Choroid plexus epithelial cell (primary cell): ENCODE measurements at regions not wholly inside any gene's neighbourhood (a gene's known extent, or its start where the extent isn't known, plus 50 kb on each side); places are given as distances from the start of the nearest gene placed in this dataset.

Experiments
- DNase-seq: peaks from one replicate; pipeline ENCODE4 v3.0.0-alpha.2; 2010; ENCODE audit warnings: low read depth
- H3K4me3 ChIP-seq: 2 replicates; pipeline ENCODE4 v1.5.1; 2011; ENCODE audit warnings: low read depth, mild to moderate bottlenecking, control low read depth, low read length, moderate library complexity
- TF ChIP-seq, protein P1 (sequence below): conservative IDR thresholded peaks from 2 replicates; pipeline ENCODE4 v1.5.1; 2011; ENCODE audit warnings: low read depth, mild to moderate bottlenecking, control low read depth, inconsistent platforms, low read length, moderate library complexity

DNA sequence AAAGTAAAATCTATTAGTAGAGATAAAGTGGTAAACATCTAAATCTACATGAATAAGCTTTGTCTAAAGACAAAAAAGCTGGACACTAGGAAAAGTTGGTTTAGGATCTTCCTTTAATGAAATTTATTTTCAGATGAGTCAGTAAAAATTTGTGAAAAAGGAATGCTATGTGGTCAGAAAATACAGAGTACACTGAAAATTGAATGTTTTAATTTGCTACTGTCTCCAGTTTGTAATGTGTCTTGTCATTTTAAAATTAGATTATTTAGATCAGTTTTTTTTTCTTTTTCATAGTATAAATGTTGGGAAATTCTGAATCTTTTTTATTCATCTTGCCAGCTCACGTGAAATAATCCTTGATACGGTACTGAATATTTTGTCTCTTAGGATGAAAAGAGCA, 56.9 kb downstream of the SLITRK6 start:
- no peak overlapping the region for H3K4me3 ChIP-seq
- TF ChIP-seq, protein P1, sequence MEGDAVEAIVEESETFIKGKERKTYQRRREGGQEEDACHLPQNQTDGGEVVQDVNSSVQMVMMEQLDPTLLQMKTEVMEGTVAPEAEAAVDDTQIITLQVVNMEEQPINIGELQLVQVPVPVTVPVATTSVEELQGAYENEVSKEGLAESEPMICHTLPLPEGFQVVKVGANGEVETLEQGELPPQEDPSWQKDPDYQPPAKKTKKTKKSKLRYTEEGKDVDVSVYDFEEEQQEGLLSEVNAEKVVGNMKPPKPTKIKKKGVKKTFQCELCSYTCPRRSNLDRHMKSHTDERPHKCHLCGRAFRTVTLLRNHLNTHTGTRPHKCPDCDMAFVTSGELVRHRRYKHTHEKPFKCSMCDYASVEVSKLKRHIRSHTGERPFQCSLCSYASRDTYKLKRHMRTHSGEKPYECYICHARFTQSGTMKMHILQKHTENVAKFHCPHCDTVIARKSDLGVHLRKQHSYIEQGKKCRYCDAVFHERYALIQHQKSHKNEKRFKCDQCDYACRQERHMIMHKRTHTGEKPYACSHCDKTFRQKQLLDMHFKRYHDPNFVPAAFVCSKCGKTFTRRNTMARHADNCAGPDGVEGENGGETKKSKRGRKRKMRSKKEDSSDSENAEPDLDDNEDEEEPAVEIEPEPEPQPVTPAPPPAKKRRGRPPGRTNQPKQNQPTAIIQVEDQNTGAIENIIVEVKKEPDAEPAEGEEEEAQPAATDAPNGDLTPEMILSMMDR: no peak
- no peak for DNase-seq

DNA sequence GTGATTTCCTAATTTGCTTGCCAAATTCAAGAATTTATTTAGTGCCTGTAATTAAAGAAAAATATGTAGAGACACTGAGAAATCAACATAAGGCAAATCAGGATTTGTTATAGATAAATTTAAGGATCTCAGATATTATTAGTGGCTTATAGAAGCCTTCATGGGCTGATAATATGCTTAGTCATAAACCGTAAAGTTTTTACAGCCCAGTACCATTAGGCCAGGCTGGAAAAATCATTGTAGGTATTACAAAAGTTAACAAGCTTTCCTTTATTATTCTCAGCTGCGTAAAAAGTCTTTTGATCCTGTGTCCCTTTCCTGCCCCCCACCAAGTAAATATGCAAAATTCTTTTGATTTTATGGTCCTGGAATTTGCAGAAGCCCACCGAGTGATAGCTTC, 58.2 kb downstream of the SLITRK6 start:
- H3K4me3 ChIP-seq: no peak overlapping the region
- TF ChIP-seq, protein P1: no peak
- DNase-seq: no peak

DNA sequence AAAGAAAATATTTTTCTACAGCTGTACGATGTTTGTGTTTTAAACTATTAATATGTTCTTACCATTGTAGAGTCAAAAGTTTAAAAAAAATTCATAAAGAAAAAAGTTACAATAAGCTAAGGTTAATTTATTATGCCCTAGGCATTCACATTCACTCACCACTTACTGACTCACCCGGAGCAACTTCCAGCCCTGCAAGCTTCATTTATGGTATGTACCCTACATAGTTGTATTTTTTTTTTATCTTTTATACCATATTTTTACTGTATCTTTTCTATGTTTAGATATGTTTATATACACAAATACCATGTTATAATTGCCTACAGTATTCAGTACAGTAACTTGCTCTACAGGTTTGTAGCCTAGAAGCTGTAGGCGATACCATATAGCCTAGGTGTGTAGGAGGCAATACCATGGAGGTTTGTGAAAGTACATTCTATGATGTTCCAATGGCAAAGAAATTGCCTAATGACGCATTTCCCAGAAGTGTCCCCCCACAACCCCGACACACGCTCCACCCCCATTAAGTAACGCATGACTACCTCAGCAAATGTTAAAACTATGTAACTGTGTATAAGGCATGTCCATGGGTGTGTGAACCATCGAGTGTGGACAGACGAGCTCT, 60.4 kb downstream of the SLITRK6 start:
- TF ChIP-seq, protein P1: no peak
- no peak for DNase-seq
- H3K4me3 ChIP-seq: no peak overlapping the region

DNA sequence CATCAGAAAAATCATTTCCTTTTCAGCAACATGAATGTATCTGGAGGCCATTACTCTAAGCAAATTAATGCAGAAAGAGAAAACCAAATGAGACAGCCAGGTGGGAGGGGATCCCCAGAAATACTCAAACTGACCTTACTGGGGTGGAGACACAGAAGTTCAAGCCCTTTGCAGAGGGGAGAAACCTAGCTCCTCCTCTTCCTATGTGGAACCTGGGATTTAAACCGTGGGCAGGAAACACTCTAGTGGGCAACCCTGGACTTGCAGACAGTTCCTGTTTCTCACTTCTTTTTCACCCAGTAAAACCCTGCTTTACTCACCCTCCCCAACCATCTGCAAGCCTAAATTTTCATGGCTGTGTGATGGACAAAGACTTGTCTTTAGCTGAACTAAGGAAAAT, 61.3 kb downstream of the SLITRK6 start:
- no peak for DNase-seq
- TF ChIP-seq, protein P1: no peak
- no peak overlapping the region for H3K4me3 ChIP-seq

DNA sequence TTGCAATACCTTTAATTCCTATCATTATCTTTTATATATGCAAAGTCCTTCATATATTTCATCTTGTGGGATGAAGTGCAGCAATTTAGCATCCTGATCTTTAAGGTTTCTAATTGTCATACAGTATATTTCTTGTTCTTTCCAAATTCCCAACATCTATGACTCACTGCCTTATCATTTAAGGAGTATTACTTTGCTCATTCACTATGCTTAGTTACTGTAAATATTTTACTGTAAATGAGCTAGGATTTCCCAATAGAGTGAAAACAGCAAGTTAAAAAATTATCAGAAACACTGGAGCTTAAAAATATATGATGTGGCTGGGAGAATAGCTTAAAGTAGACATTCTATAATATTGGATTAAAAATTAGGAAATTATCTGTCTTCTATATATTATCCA, 69.9 kb downstream of the SLITRK6 start:
- H3K4me3 ChIP-seq: no peak overlapping the region
- TF ChIP-seq, protein P1: no peak
- peak; percentile 52 for DNase-seq

DNA sequence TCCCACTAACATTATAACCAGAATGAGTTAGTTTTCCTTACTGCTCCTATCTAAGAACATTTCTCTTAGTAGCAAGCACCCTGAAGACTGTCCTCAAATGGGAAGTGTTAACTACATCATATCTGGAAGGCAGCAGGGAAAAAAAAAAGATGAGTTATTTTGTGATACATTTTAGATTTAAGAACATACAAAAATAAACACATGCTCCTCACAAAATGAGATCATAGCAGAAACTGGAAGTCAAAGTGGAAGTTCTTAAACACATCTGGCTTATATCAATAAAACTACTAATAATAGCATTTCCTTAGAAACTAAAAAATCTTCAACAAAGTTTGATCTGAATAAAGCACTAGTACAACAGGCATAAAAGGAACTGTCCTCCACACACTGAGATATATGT, 70.4 kb downstream of the SLITRK6 start:
- H3K4me3 ChIP-seq: no peak overlapping the region
- peak; percentile 12 for DNase-seq
- TF ChIP-seq, protein P1: no peak

DNA sequence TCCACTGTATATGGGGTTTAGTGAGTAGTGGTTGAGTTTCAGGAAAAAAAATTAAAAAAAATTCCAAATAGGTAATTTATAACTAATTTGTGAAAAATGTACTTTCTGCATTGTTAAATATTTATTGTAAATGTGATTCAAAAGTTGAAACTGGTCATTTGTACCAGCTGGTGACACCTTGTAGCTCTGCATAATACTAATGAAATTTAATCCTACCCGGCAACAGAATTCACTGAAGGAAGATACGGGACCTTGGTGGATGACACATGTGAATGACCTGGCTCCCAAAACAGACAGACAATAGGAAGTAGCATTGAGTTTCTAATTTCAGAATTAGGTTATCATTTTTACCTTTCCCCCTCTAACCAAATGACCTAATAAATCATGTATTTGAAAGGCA, 73.8 kb downstream of the SLITRK6 start:
- H3K4me3 ChIP-seq: no peak overlapping the region
- TF ChIP-seq, protein P1: no peak
- no peak for DNase-seq
